Gastrocnemius medialis (tissue), 4 donors: ENCODE measurements at regions not wholly inside any gene's neighbourhood (a gene's known extent, or its start where the extent isn't known, plus 50 kb on each side); places are given as distances from the start of the nearest gene placed in this dataset.

ENCODE experiments used
- ATAC-seq, 2 donors: fragments of 150-250 bp; one replicate each; pipeline ENCODE4 v1.9.1; 2016
- DNase-seq, 2 donors: peaks; one replicate each; pipeline ENCODE4 v3.0.0-alpha.2; 2019
- H3K27ac ChIP-seq, 4 donors: fragments of 200-600 bp; sonication (generic); 1 replicate in 1 of 4; 2 replicates in 3 of 4; pipeline ENCODE4 v1.5.1; 2016 to 2018; ENCODE audit warnings: mild to moderate bottlenecking in 2 of 4, moderate library complexity in 1 of 4
- H3K27me3 ChIP-seq, 3 donors: fragments of 200-600 bp; sonication (generic) in 2 of 3; 1 replicate in 1 of 3; 2 replicates in 2 of 3; pipeline versions ENCODE4 v1.5.1 to v1.6.0; 2016 to 2019; ENCODE audit warnings: mild to moderate bottlenecking in 1 of 3, moderate library complexity in 1 of 3
- H3K36me3 ChIP-seq, 2 donors: fragments of 200-600 bp; sonication (generic) in 1 of 2; one replicate each; pipeline ENCODE4 v1.5.1; 2017 to 2018
- H3K4me1 ChIP-seq, 2 donors: fragments of 200-600 bp; sonication (generic) in 1 of 2; one replicate each; pipeline ENCODE4 v1.5.1; 2016 to 2017; ENCODE audit warnings: mild to moderate bottlenecking in 2 of 2
- H3K4me3 ChIP-seq, 4 donors: fragments of 200-600 bp; sonication (generic) in 3 of 4; 1 replicate in 1 of 4; 2 replicates in 3 of 4; pipeline ENCODE4 v1.5.1; 2016 to 2019; ENCODE audit warnings: mild to moderate bottlenecking in 2 of 4
- H3K9me3 ChIP-seq, 3 donors: fragments of 200-600 bp; sonication (generic) in 2 of 3; 1 replicate in 1 of 3; 2 replicates in 2 of 3; pipeline ENCODE4 v1.5.1; 2016 to 2019
- POLR2A ChIP-seq, 2 donors: fragments of 450-650 bp; IDR thresholded peaks; one replicate each; pipeline ENCODE4 v1.6.1; 2017; ENCODE audit warnings: antibody characterized with exemption in 2 of 2, mild to moderate bottlenecking in 2 of 2, moderate library complexity in 2 of 2
- in situ Hi-C, 4 donors: fragments of 200-750 bp; cut with MboI; loops; one replicate each; pipeline versions ENCODE4 v1.15.0 to v1.8.0; 2017; ENCODE audit warnings: low sequenced_read_pairs in 4 of 4
- intact Hi-C: fragments of 100-400 bp; cut with DNase I; formaldehyde crosslinking; loops from one replicate; pipeline ENCODE4 v1.15.1; 2023; ENCODE audit warnings: low total_unique reads
- TF ChIP-seq, protein P1 (sequence below), 5 experiments: fragments of 450-650 bp in 3 of 5; fragments of 200-600 bp in 2 of 5; sonication (generic) in 2 of 5; IDR thresholded peaks in 4 of 5; conservative IDR thresholded peaks in 1 of 5; 1 replicate in 4 of 5; 2 replicates in 1 of 5; pipeline ENCODE4 v1.5.1; 2016 to 2019; ENCODE audit warnings: antibody characterized with exemption in 5 of 5, mild to moderate bottlenecking in 3 of 5, moderate library complexity in 3 of 5

DNA sequence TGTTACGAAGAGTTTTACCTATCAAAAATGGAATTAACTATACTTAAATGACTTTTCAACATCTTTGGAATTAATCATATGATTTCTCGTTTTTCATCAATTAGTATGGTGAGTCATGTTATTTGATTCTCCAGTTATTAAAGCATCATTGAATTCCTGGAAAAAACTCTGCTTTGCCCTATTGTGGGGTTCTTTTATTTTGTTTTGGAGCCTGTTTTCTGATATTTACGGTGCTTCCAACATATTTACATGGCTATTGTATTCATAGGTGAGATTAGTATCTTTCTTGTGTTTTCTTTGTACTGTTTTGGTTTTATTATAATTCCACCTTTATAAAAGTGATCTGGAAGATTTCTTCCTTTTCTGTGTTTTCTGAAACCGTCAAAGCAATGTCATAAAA lies 902.7 kb downstream of the TBC1D22A start:
- H3K27ac ChIP-seq = no peak overlapping the region
- intact Hi-C loops = no loop called here
- DNase-seq (no peak), ATAC-seq (no peak)
- H3K9me3 ChIP-seq = no peaks in the 10 kb centered on the region
- no peaks in the 10 kb centered on the region for H3K36me3 ChIP-seq
- in situ Hi-C loops = no loop called here
- no peaks in the 10 kb centered on the region for H3K27me3 ChIP-seq
- no peak overlapping the region for H3K4me3 ChIP-seq
- TF ChIP-seq, protein P1, sequence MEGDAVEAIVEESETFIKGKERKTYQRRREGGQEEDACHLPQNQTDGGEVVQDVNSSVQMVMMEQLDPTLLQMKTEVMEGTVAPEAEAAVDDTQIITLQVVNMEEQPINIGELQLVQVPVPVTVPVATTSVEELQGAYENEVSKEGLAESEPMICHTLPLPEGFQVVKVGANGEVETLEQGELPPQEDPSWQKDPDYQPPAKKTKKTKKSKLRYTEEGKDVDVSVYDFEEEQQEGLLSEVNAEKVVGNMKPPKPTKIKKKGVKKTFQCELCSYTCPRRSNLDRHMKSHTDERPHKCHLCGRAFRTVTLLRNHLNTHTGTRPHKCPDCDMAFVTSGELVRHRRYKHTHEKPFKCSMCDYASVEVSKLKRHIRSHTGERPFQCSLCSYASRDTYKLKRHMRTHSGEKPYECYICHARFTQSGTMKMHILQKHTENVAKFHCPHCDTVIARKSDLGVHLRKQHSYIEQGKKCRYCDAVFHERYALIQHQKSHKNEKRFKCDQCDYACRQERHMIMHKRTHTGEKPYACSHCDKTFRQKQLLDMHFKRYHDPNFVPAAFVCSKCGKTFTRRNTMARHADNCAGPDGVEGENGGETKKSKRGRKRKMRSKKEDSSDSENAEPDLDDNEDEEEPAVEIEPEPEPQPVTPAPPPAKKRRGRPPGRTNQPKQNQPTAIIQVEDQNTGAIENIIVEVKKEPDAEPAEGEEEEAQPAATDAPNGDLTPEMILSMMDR (IDR thresholded peaks at IDR 0.05 in 4 of 5, conservative IDR thresholded peaks at IDR 0.05 in 1 of 5) = no peak
- no peak for TF ChIP-seq POLR2A (IDR thresholded peaks at IDR 0.05)
- H3K4me1 ChIP-seq = no peaks in the 10 kb centered on the region

DNA sequence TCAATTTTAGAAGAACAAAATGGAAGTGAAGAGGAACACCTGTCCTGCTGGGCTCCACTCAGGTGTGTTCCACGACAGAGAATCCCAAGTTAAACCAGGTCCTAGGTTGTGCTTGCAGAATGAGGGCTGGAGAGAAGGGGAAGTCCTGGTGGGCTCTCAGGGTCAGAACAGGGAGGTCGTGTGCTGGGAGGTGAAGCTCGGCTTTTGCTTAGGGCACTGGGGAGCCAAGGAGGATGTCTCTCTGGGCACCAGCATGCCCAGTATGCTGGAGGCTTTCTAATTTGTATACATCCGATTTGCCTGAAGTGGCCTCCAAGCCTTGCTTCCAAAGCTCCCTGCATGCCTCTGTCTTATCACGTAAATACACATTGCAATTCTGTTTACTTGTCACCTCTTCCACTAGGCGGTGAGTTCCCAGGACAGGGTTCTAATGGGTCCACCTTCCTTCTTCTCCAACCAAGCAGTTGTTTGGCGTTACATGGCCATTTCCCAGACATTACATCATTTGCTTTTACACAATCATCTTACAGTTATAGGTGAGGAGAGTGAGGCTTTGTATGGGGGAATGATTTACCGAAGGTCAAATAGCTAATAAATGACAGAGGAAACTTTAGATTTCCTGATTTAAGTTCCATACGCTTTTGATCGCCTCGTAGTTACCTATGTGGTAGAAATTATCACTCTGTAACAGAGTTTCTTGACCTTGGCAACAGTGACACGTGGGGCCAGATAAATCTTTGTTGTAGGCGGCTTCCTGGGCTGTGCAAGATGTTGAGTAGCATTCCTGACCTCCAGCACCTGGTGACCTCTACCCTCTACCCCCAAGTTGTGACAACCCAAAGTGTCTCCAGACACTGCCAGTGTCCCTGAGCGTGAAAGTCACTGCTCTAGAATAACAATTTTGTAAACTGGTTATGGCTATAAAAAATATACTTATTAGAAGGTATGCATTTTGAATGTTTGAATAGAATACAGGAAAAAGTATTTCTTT lies 901.5 kb downstream of the TBC1D22A start:
- Histone ChIP-seq H3K27me3 (no peaks in the 10 kb centered on the region), H3K4me3 (no peak overlapping the region), H3K36me3 (no peaks in the 10 kb centered on the region), H3K27ac (no peak overlapping the region), H3K9me3 (no peaks in the 10 kb centered on the region), H3K4me1 (no peaks in the 10 kb centered on the region)
- in situ Hi-C loops = no loop called here
- DNase-seq (no peak), ATAC-seq (no peak)
- TF ChIP-seq POLR2A (IDR thresholded peaks at IDR 0.05) = no peak
- TF ChIP-seq, protein P1 (IDR thresholded peaks at IDR 0.05 in 4 of 5, conservative IDR thresholded peaks at IDR 0.05 in 1 of 5) = no peak
- intact Hi-C loops = no loop called here

GRCh38 chr22:47659467-47660223 lies 897.2 kb downstream of the TBC1D22A start:
- no peaks in the 10 kb centered on the region for H3K27me3 ChIP-seq
- no peaks in the 10 kb centered on the region for H3K4me1 ChIP-seq
- TF ChIP-seq POLR2A (IDR thresholded peaks at IDR 0.05) = no peak
- TF ChIP-seq, protein P1 (IDR thresholded peaks at IDR 0.05 in 4 of 5, conservative IDR thresholded peaks at IDR 0.05 in 1 of 5) = no peak
- DNase-seq (no peak), ATAC-seq (no peak)
- no peaks in the 10 kb centered on the region for H3K36me3 ChIP-seq
- intact Hi-C loops = no loop called here
- no peak overlapping the region for H3K4me3 ChIP-seq
- in situ Hi-C loops = no loop called here
- H3K9me3 ChIP-seq = no peaks in the 10 kb centered on the region
- H3K27ac ChIP-seq = no peak overlapping the region

GRCh38 chr22:47658182-47658581 lies 895.7 kb downstream of the TBC1D22A start:
- H3K9me3 ChIP-seq = no peaks in the 10 kb centered on the region
- ATAC-seq (no peak), DNase-seq (no peak)
- H3K4me3 ChIP-seq = no peak overlapping the region
- intact Hi-C loops = no loop called here
- no peaks in the 10 kb centered on the region for H3K4me1 ChIP-seq
- no peak overlapping the region for H3K27ac ChIP-seq
- no peaks in the 10 kb centered on the region for H3K36me3 ChIP-seq
- TF ChIP-seq, protein P1 (IDR thresholded peaks at IDR 0.05 in 4 of 5, conservative IDR thresholded peaks at IDR 0.05 in 1 of 5) = no peak
- no peak for TF ChIP-seq POLR2A (IDR thresholded peaks at IDR 0.05)
- H3K27me3 ChIP-seq = no peaks in the 10 kb centered on the region
- in situ Hi-C loops = no loop called here
